WERI-Rb-1 (cell line): ENCODE measurements at regions not wholly inside any gene's neighbourhood (a gene's known extent, or its start where the extent isn't known, plus 50 kb on each side); places are given as distances from the start of the nearest gene placed in this dataset.

ENCODE experiments used
- DNase-seq: peaks from one replicate; pipeline ENCODE4 v3.0.0-alpha.2; 2020
- H3K27ac ChIP-seq: fragments of 250-450 bp; sonication (Bioruptor Pico); 2 replicates; pipeline ENCODE4 v1.5.1; 2020; ENCODE audit warnings: mild to moderate bottlenecking, moderate library complexity
- H3K27me3 ChIP-seq: fragments of 250-450 bp; sonication (Bioruptor Pico); 2 replicates; pipeline ENCODE4 v1.5.1; 2021; ENCODE audit warnings: mild to moderate bottlenecking, low read depth, moderate library complexity; ENCODE audit not compliant: insufficient read depth, severe bottlenecking
- H3K36me3 ChIP-seq: fragments of 250-450 bp; sonication (Bioruptor Pico); 2 replicates; pipeline ENCODE4 v1.5.1; 2020; ENCODE audit warnings: mild to moderate bottlenecking, moderate library complexity
- H3K4me3 ChIP-seq: 2 replicates; pipeline ENCODE4 v1.5.1; 2011; ENCODE audit warnings: low read depth, mild to moderate bottlenecking, control low read depth, low read length
- H3K9me3 ChIP-seq: fragments of 250-450 bp; sonication (Bioruptor Pico); 2 replicates; pipeline ENCODE4 v1.5.1; 2021; ENCODE audit warnings: mild to moderate bottlenecking, moderate library complexity; ENCODE audit not compliant: severe bottlenecking
- TF ChIP-seq, protein P1 (sequence below): IDR thresholded peaks from 2 replicates; pipeline ENCODE4 v1.5.1; 2011; ENCODE audit warnings: low read depth, mild to moderate bottlenecking, control low read depth, inconsistent platforms, low read length

DNA sequence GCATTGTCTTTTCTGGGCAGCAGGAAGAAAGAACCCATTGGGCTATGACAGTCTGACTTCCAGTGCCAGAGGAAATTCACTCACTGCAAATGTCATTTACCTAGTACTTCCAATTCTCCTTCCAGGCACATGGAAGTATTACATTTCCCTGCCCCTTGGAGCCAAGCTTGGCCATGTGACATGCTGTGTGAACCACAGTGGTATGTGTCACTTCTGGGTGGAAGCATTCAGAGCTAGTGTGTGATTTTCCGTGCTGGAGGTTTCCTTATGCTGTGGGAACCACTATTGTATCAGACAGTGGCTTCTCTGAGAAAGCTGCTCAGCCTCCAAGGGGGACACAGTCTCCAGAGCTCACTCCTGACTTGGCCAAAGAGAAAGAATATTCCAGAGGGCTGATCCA, 387.6 kb downstream of the CDC5L start:
- no peak overlapping the region for H3K27ac ChIP-seq
- DNase-seq, result no peak
- no peaks in the 10 kb centered on the region for H3K27me3 ChIP-seq
- H3K36me3 ChIP-seq, result no peaks in the 10 kb centered on the region
- TF ChIP-seq, protein P1, sequence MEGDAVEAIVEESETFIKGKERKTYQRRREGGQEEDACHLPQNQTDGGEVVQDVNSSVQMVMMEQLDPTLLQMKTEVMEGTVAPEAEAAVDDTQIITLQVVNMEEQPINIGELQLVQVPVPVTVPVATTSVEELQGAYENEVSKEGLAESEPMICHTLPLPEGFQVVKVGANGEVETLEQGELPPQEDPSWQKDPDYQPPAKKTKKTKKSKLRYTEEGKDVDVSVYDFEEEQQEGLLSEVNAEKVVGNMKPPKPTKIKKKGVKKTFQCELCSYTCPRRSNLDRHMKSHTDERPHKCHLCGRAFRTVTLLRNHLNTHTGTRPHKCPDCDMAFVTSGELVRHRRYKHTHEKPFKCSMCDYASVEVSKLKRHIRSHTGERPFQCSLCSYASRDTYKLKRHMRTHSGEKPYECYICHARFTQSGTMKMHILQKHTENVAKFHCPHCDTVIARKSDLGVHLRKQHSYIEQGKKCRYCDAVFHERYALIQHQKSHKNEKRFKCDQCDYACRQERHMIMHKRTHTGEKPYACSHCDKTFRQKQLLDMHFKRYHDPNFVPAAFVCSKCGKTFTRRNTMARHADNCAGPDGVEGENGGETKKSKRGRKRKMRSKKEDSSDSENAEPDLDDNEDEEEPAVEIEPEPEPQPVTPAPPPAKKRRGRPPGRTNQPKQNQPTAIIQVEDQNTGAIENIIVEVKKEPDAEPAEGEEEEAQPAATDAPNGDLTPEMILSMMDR, result no peak
- peaks cover 10% of the 10 kb centered on the region for H3K9me3 ChIP-seq
- H3K4me3 ChIP-seq, result no peak overlapping the region

DNA sequence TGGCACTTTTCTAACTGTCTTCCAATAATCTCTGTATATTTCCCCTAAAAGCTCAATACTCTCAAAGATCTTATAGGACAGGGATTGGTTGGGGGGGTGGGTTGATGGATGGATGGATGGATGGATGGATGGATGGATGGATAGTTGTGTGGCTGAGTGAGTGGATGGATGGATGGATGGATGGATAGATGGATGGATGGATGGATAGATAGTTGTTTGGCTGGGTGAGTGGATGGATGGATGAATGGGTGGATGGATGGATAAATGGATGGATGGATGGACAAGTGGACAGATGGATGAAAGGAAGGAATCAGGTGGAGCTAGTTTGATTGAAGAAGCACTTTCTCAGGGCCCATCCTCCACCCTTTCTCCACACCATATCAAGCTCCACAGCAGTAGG, 388.8 kb downstream of the CDC5L start:
- H3K27me3 ChIP-seq, result no peaks in the 10 kb centered on the region
- TF ChIP-seq, protein P1, result no peak
- no peak overlapping the region for H3K4me3 ChIP-seq
- peaks cover 6% of the 10 kb centered on the region for H3K9me3 ChIP-seq
- no peak overlapping the region for H3K27ac ChIP-seq
- no peak for DNase-seq
- no peaks in the 10 kb centered on the region for H3K36me3 ChIP-seq

DNA sequence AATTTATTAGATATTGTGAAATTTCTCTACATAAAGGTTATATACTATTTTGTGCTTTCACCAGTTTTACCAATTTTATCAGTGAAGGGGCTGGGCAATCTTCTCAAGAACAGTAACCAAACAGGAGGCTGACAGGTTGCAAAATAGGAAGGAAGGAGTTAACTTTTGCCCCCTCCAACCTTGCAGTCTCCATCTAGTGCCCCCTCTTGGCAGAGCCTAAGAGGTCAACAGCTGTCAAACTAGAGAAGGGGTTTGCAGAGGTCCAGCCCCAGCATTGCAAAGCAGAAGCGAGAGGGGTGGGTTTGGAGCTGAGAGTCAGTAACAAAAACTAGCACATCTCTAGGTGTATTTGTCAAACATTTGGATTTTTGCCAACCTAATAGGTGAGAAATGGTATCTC, 391.0 kb downstream of the CDC5L start:
- Histone ChIP-seq H3K27ac (no peak overlapping the region), H3K9me3 (peaks cover 5% of the 10 kb centered on the region)
- no peak for DNase-seq

More for the DNA sequence above, 391.0 kb downstream of the CDC5L start:
- Histone ChIP-seq H3K27me3 (no peaks in the 10 kb centered on the region), H3K36me3 (no peaks in the 10 kb centered on the region), H3K4me3 (no peak overlapping the region)
- TF ChIP-seq, protein P1, result 0 out of 2 replicates have a peak, but pooled peaks have one; percentile 30
